ENCODE measurements at regions not wholly inside any gene's neighbourhood (a gene's known extent, or its start where the extent isn't known, plus 50 kb on each side); places are given as distances from the start of the nearest gene placed in this dataset.

GRCh38 chr4:110949542-110949941 lies 326.7 kb upstream of the PITX2 start:
- TF ChIP-seq CTCF (IDR thresholded peaks at IDR 0.05; ENCODE audit: insufficient read depth, low read length, poor library complexity, severe bottlenecking) (no peak), EZH2phosphoT487 (conservative IDR thresholded peaks at IDR 0.05; ENCODE audit: low read length) (no peak)
- no peak overlapping the region for H2AFZ ChIP-seq (ENCODE audit: low read depth, low read length, severe bottlenecking)
- H3K9me2 ChIP-seq (replicated peaks; ENCODE audit: insufficient read depth, low read length) = no peaks in the 10 kb centered on the region
- no peaks in the 10 kb centered on the region for H4K20me1 ChIP-seq (ENCODE audit: low read depth, low read length)
- no peaks in the 10 kb centered on the region for H3K27me3 ChIP-seq (ENCODE audit: low read length)
- no peak overlapping the region for H3K27ac ChIP-seq (ENCODE audit: low read depth, low read length)
- no peaks in the 10 kb centered on the region for H3F3A ChIP-seq (ENCODE audit: insufficient read depth)
- H3K9ac ChIP-seq (ENCODE audit: low read length) = no peak overlapping the region
- H3K36me3 ChIP-seq (ENCODE audit: low read length) = no peaks in the 10 kb centered on the region
- H3K79me2 ChIP-seq (ENCODE audit: insufficient read depth, low read length) = no peaks in the 10 kb centered on the region
- no peaks in the 10 kb centered on the region for H3K9me3 ChIP-seq (ENCODE audit: insufficient read depth, low read length)
- no peak overlapping the region for H3K4me3 ChIP-seq (ENCODE audit: insufficient read depth, low read length, poor library complexity, severe bottlenecking)
- no peak overlapping the region for H3K4me2 ChIP-seq (ENCODE audit: low read depth, low read length, poor library complexity, severe bottlenecking)

- Histone ChIP-seq H3K27ac (ENCODE audit: low read depth, low read length) (no peak overlapping the region), H3K27me3 (ENCODE audit: low read length) (no peaks in the 10 kb centered on the region), H3F3A (ENCODE audit: insufficient read depth) (no peaks in the 10 kb centered on the region), H3K9ac (ENCODE audit: low read length) (no peak overlapping the region), H3K4me2 (ENCODE audit: low read depth, low read length, poor library complexity, severe bottlenecking) (no peak overlapping the region), H3K36me3 (ENCODE audit: low read length) (no peaks in the 10 kb centered on the region), H3K79me2 (ENCODE audit: insufficient read depth, low read length) (no peaks in the 10 kb centered on the region), H4K20me1 (ENCODE audit: low read depth, low read length) (no peaks in the 10 kb centered on the region), H2AFZ (ENCODE audit: low read depth, low read length, severe bottlenecking) (no peak overlapping the region), H3K4me3 (ENCODE audit: insufficient read depth, low read length, poor library complexity, severe bottlenecking) (no peak overlapping the region), H3K9me3 (ENCODE audit: insufficient read depth, low read length) (no peaks in the 10 kb centered on the region), H3K9me2 (replicated peaks; ENCODE audit: insufficient read depth, low read length) (no peaks in the 10 kb centered on the region)
- TF ChIP-seq EZH2phosphoT487 (conservative IDR thresholded peaks at IDR 0.05; ENCODE audit: low read length) (no peak), CTCF (IDR thresholded peaks at IDR 0.05; ENCODE audit: insufficient read depth, low read length, poor library complexity, severe bottlenecking) (no peak)
These were observed 327.9 kb upstream of the PITX2 start for GRCh38 chr4:110950731-110951130.

- no peak overlapping the region for H3K27ac ChIP-seq (ENCODE audit: low read depth, low read length)
- no peaks in the 10 kb centered on the region for H3K36me3 ChIP-seq (ENCODE audit: low read length)
- H3K27me3 ChIP-seq (ENCODE audit: low read length) = no peaks in the 10 kb centered on the region
- no peaks in the 10 kb centered on the region for H3F3A ChIP-seq (ENCODE audit: insufficient read depth)
- no peaks in the 10 kb centered on the region for H3K9me2 ChIP-seq (replicated peaks; ENCODE audit: insufficient read depth, low read length)
- no peaks in the 10 kb centered on the region for H3K9me3 ChIP-seq (ENCODE audit: insufficient read depth, low read length)
- no peak overlapping the region for H3K9ac ChIP-seq (ENCODE audit: low read length)
- no peak overlapping the region for H3K4me3 ChIP-seq (ENCODE audit: insufficient read depth, low read length, poor library complexity, severe bottlenecking)
- H3K79me2 ChIP-seq (ENCODE audit: insufficient read depth, low read length) = no peaks in the 10 kb centered on the region
- no peak overlapping the region for H3K4me2 ChIP-seq (ENCODE audit: low read depth, low read length, poor library complexity, severe bottlenecking)
- no peak for TF ChIP-seq EZH2phosphoT487 (conservative IDR thresholded peaks at IDR 0.05; ENCODE audit: low read length)
- no peak for TF ChIP-seq CTCF (IDR thresholded peaks at IDR 0.05; ENCODE audit: insufficient read depth, low read length, poor library complexity, severe bottlenecking)
- no peak overlapping the region for H2AFZ ChIP-seq (ENCODE audit: low read depth, low read length, severe bottlenecking)
- no peaks in the 10 kb centered on the region for H4K20me1 ChIP-seq (ENCODE audit: low read depth, low read length)
These were observed 330.3 kb upstream of the PITX2 start for GRCh38 chr4:110953191-110953590.
